Liver (tissue), 8 donors: ENCODE measurements at regions not wholly inside any gene's neighbourhood (a gene's known extent, or its start where the extent isn't known, plus 50 kb on each side); places are given as distances from the start of the nearest gene placed in this dataset.

Experiments
- DNase-seq: peaks from one replicate; pipeline ENCODE4 v3.0.0-alpha.2; 2017; ENCODE audit warnings: low spot score
- H3K27ac ChIP-seq, 2 donors: one replicate each; pipeline ENCODE4 v1.7.0; 2013; ENCODE audit warnings: inconsistent platforms in 2 of 2, low read length in 2 of 2, control low read depth in 1 of 2, low read depth in 1 of 2, mild to moderate bottlenecking in 1 of 2
- H3K27me3 ChIP-seq, 4 donors: one replicate each; pipeline versions ENCODE4 v1.6.1 to v1.7.0; 2013; ENCODE audit warnings: low read length in 3 of 4, inconsistent platforms in 1 of 4, mild to moderate bottlenecking in 1 of 4, moderate library complexity in 1 of 4; ENCODE audit not compliant: control insufficient read depth in 4 of 4, insufficient read depth in 4 of 4
- H3K36me3 ChIP-seq, 4 donors: one replicate each; pipeline versions ENCODE4 v1.6.1 to v1.7.0; 2013; ENCODE audit warnings: low read length in 3 of 4, mild to moderate bottlenecking in 3 of 4, low read depth in 1 of 4, moderate library complexity in 1 of 4; ENCODE audit not compliant: control insufficient read depth in 4 of 4, insufficient read depth in 3 of 4
- H3K4me1 ChIP-seq, 4 donors: one replicate each; pipeline versions ENCODE4 v1.6.1 to v1.7.0; 2013; ENCODE audit warnings: low read length in 3 of 4, mild to moderate bottlenecking in 3 of 4, moderate library complexity in 1 of 4; ENCODE audit not compliant: control insufficient read depth in 4 of 4, insufficient read depth in 4 of 4
- H3K4me3 ChIP-seq, 3 donors: one replicate each; pipeline versions ENCODE4 v1.6.1 to v1.7.0; 2013; ENCODE audit warnings: low read length in 3 of 3, control low read depth in 1 of 3, low read depth in 1 of 3, mild to moderate bottlenecking in 1 of 3
- H3K9ac ChIP-seq, 2 donors: one replicate each; pipeline ENCODE4 v1.7.0; 2013; ENCODE audit warnings: low read length in 2 of 2, mild to moderate bottlenecking in 2 of 2, moderate library complexity in 2 of 2, control low read depth in 1 of 2, low read depth in 1 of 2
- H3K9me3 ChIP-seq, 4 donors: one replicate each; pipeline versions ENCODE4 v1.6.1 to v1.7.0; 2013; ENCODE audit warnings: low read length in 3 of 4; ENCODE audit not compliant: control insufficient read depth in 4 of 4
- ATF3 ChIP-seq: IDR thresholded peaks from 2 replicates; pipeline ENCODE4 v1.6.1; 2016; ENCODE audit warnings: antibody characterized with exemption
- CTCF ChIP-seq: fragments of 150-350 bp; IDR thresholded peaks from 2 replicates; pipeline ENCODE4 v1.5.1; 2017; ENCODE audit warnings: improper control_type of control experiment, low read depth, low read length; ENCODE audit not compliant: missing input control
- FOXA1 ChIP-seq: IDR thresholded peaks from 2 replicates; pipeline ENCODE4 v1.6.1; 2016; ENCODE audit warnings: antibody characterized with exemption
- FOXA2 ChIP-seq: IDR thresholded peaks from 2 replicates; pipeline ENCODE4 v1.6.1; 2016; ENCODE audit warnings: antibody characterized with exemption
- GABPA ChIP-seq, 2 donors: IDR thresholded peaks in 1 of 2; conservative IDR thresholded peaks in 1 of 2; 2 replicates each; pipeline ENCODE4 v1.6.1; 2016; ENCODE audit warnings: antibody characterized with exemption in 2 of 2, mild to moderate bottlenecking in 1 of 2, moderate library complexity in 1 of 2
- HNF4A ChIP-seq, 2 donors: conservative IDR thresholded peaks; 2 replicates each; pipeline ENCODE4 v1.6.1; 2016; ENCODE audit warnings: antibody characterized with exemption in 2 of 2, mild to moderate bottlenecking in 2 of 2
- HNF4G ChIP-seq: IDR thresholded peaks from 2 replicates; pipeline ENCODE4 v1.6.1; 2016; ENCODE audit warnings: antibody characterized with exemption
- JUND ChIP-seq, 2 donors: IDR thresholded peaks; 2 replicates each; pipeline ENCODE4 v1.6.1; 2016; ENCODE audit warnings: antibody characterized with exemption in 2 of 2
- MAX ChIP-seq: IDR thresholded peaks from 2 replicates; pipeline ENCODE4 v1.6.1; 2016; ENCODE audit warnings: antibody characterized with exemption
- SP1 ChIP-seq: IDR thresholded peaks from 2 replicates; pipeline ENCODE4 v1.6.1; 2018; ENCODE audit warnings: antibody characterized with exemption, mild to moderate bottlenecking
- YY1 ChIP-seq: IDR thresholded peaks from 2 replicates; pipeline ENCODE4 v1.6.1; 2016; ENCODE audit warnings: antibody characterized with exemption, mild to moderate bottlenecking
- WGBS: extraction: QIAGEN DNeasy Blood & Tissue Kit; methylation state at CpG from one replicate; pipeline ENCODE4 v1.1.7; 2013; 5-methylcytosine and 5-hydroxymethylcytosine counted together
- donor health status: healthy.
- donor health status: healthy.
- donor health status: healthy.
- donor health status: healthy.
- donor health status: healthy.

GRCh38 chr9:118367383-118367782 lies 663.2 kb downstream of the TLR4 start:
- H3K9me3 ChIP-seq: peaks cover 0 to 3% (median 0%) of the 10 kb centered on the region in 4 donors
- no peak for DNase-seq
- no peak overlapping the region for H3K4me3 ChIP-seq
- no peaks in the 10 kb centered on the region for H3K4me1 ChIP-seq
- TF ChIP-seq HNF4G: no peak
- no peaks in the 10 kb centered on the region for H3K27me3 ChIP-seq
- no peak overlapping the region for H3K27ac ChIP-seq
- no peak overlapping the region for H3K9ac ChIP-seq
- no peaks in the 10 kb centered on the region for H3K36me3 ChIP-seq

- no peak for DNase-seq
- no peaks in the 10 kb centered on the region for H3K27me3 ChIP-seq
- H3K9ac ChIP-seq: no peak overlapping the region
- no peak for TF ChIP-seq FOXA1
- no peak for TF ChIP-seq HNF4A (conservative IDR thresholded peaks at IDR 0.05)
- TF ChIP-seq ATF3: no peak
- TF ChIP-seq JUND (IDR thresholded peaks at IDR 0.05): no peak
- no peaks in the 10 kb centered on the region for H3K9me3 ChIP-seq
- 75% methylated on average over 3 of the region's 3 CpGs for WGBS
- H3K4me3 ChIP-seq: no peak overlapping the region
- no peaks in the 10 kb centered on the region for H3K4me1 ChIP-seq
- H3K27ac ChIP-seq: no peak overlapping the region
- H3K36me3 ChIP-seq: no peaks in the 10 kb centered on the region
Observed at GRCh38 chr9:118384531-118385100, 680.4 kb downstream of the TLR4 start.

GRCh38 chr9:118395415-118395814 lies 691.2 kb downstream of the TLR4 start:
- Histone ChIP-seq H3K9ac (no peak overlapping the region), H3K9me3 (no peaks in the 10 kb centered on the region), H3K4me3 (no peak overlapping the region), H3K27ac (no peak overlapping the region), H3K36me3 (no peaks in the 10 kb centered on the region), H3K4me1 (no peaks in the 10 kb centered on the region), H3K27me3 (no peaks in the 10 kb centered on the region)
- TF ChIP-seq HNF4G: no peak
- no peak for TF ChIP-seq YY1
- TF ChIP-seq JUND (IDR thresholded peaks at IDR 0.05): no peak
- DNase-seq: no peak
- 83% methylated on average over 2 of the region's 2 CpGs for WGBS

GRCh38 chr9:118401546-118401945 lies 697.3 kb downstream of the TLR4 start:
- TF ChIP-seq ATF3 (no peak), YY1 (no peak), FOXA1 (no peak)
- H3K4me3 ChIP-seq: no peak overlapping the region
- H3K4me1 ChIP-seq: no peaks in the 10 kb centered on the region
- H3K27ac ChIP-seq: no peak overlapping the region
- no peak for DNase-seq
- WGBS: 46% methylated on average over 1 of the region's 1 CpG
- no peaks in the 10 kb centered on the region for H3K36me3 ChIP-seq
- H3K9ac ChIP-seq: no peak overlapping the region
- no peaks in the 10 kb centered on the region for H3K27me3 ChIP-seq
- no peaks in the 10 kb centered on the region for H3K9me3 ChIP-seq

GRCh38 chr9:118414676-118415075 lies 710.5 kb downstream of the TLR4 start:
- Histone ChIP-seq H3K9me3 (no peaks in the 10 kb centered on the region), H3K9ac (no peak overlapping the region), H3K4me1 (no peaks in the 10 kb centered on the region), H3K27ac (no peak overlapping the region), H3K27me3 (peaks cover 0 to 3% (median 0%) of the 10 kb centered on the region in 4 donors), H3K4me3 (no peak overlapping the region), H3K36me3 (no peaks in the 10 kb centered on the region)
- DNase-seq: no peak
- 65% methylated on average over 2 of the region's 2 CpGs for WGBS
- TF ChIP-seq HNF4A (conservative IDR thresholded peaks at IDR 0.05) (no peak), FOXA2 (no peak), YY1 (no peak), HNF4G (no peak), CTCF (no peak), JUND (IDR thresholded peaks at IDR 0.05) (no peak), GABPA (IDR thresholded peaks at IDR 0.05 in 1 of 2, conservative IDR thresholded peaks at IDR 0.05 in 1 of 2) (no peak), SP1 (no peak), ATF3 (no peak), MAX (no peak)
